GM18870 (cell line): ENCODE measurements at regions not wholly inside any gene's neighbourhood (a gene's known extent, or its start where the extent isn't known, plus 50 kb on each side); places are given as distances from the start of the nearest gene placed in this dataset.
A peak's percentile ranks its signal among the peaks of the same experiment; 100 is the strongest.
"Not testable (repeated sequence)": the region's sequence is repeated elsewhere in the genome, so short reads cannot be mapped to it uniquely, and the experiment has no call there.

Source experiments
- ATAC-seq: cut with Tn5 transposase; IDR thresholded peaks from one replicate; pipeline ENCODE4 v1.9.1; 2021; ENCODE audit warnings: moderate library complexity; ENCODE audit not compliant: unreplicated experiment

- no peak for ATAC-seq
These were observed 569.4 kb downstream of the MEI4 start for GRCh38 chr6:78222226-78222625.

GRCh38 chr6:78231002-78231401, 578.2 kb downstream of the MEI4 start:
- no peak for ATAC-seq

GRCh38 chr6:78243519-78243918, 590.7 kb downstream of the MEI4 start:
- no peak for ATAC-seq

GRCh38 chr6:78251931-78252330, 599.1 kb downstream of the MEI4 start:
- ATAC-seq: no peak

- ATAC-seq: peak; percentile 79
These were observed 600.8 kb downstream of the MEI4 start for GRCh38 chr6:78253618-78254017.

GRCh38 chr6:78259935-78260334, 607.1 kb downstream of the MEI4 start:
- ATAC-seq: no peak

GRCh38 chr6:78260427-78260826, 606.9 kb upstream of the IRAK1BP1 start:
- not testable (repeated sequence) for ATAC-seq

GRCh38 chr6:78268591-78269452, 598.5 kb upstream of the IRAK1BP1 start:
- no peak for ATAC-seq

GRCh38 chr6:78300885-78301284, 566.5 kb upstream of the IRAK1BP1 start:
- no peak for ATAC-seq

GRCh38 chr6:78302411-78302810, 564.9 kb upstream of the IRAK1BP1 start:
- no peak for ATAC-seq

GRCh38 chr6:78308025-78308424, 559.3 kb upstream of the IRAK1BP1 start:
- no peak for ATAC-seq

- no peak for ATAC-seq
These were observed 545.1 kb upstream of the IRAK1BP1 start for GRCh38 chr6:78322068-78322845.

GRCh38 chr6:78324213-78324612, 543.1 kb upstream of the IRAK1BP1 start:
- ATAC-seq: no peak

- ATAC-seq: no peak
These were observed 526.6 kb upstream of the IRAK1BP1 start for GRCh38 chr6:78340755-78341154.

- ATAC-seq: no peak
These were observed 521.5 kb upstream of the IRAK1BP1 start for GRCh38 chr6:78345882-78346281.

GRCh38 chr6:78347191-78347916, 520.0 kb upstream of the IRAK1BP1 start:
- no peak for ATAC-seq

GRCh38 chr6:78353040-78353439, 514.3 kb upstream of the IRAK1BP1 start:
- ATAC-seq: no peak

GRCh38 chr6:78363688-78364087, 503.7 kb upstream of the IRAK1BP1 start:
- no peak for ATAC-seq

- ATAC-seq: no peak
These were observed 501.9 kb upstream of the IRAK1BP1 start for GRCh38 chr6:78365473-78365872.

GRCh38 chr6:78377056-78377455, 490.3 kb upstream of the IRAK1BP1 start:
- ATAC-seq: no peak

- no peak for ATAC-seq
These were observed 487.4 kb upstream of the IRAK1BP1 start for GRCh38 chr6:78379982-78380381.
